Breast epithelium (tissue), 3 donors: ENCODE measurements at regions not wholly inside any gene's neighbourhood (a gene's known extent, or its start where the extent isn't known, plus 50 kb on each side); places are given as distances from the start of the nearest gene placed in this dataset.

Experiments used
- POLR2A ChIP-seq: fragments of 450-650 bp; IDR thresholded peaks from one replicate; pipeline ENCODE4 v1.6.1; 2016; ENCODE audit warnings: antibody characterized with exemption, mild to moderate bottlenecking, moderate library complexity
- POLR2AphosphoS5 ChIP-seq, 3 donors: sonication (generic); formaldehyde crosslinking; IDR thresholded peaks; one replicate each; pipeline ENCODE4 v1.6.1; 2017; ENCODE audit warnings: antibody characterized with exemption in 3 of 3
- TF ChIP-seq, protein P1 (sequence below), 3 donors: fragments of 450-650 bp; IDR thresholded peaks; one replicate each; pipeline ENCODE4 v1.5.1; 2016 to 2017; ENCODE audit warnings: antibody characterized with exemption in 3 of 3, mild to moderate bottlenecking in 3 of 3, moderate library complexity in 3 of 3

DNA sequence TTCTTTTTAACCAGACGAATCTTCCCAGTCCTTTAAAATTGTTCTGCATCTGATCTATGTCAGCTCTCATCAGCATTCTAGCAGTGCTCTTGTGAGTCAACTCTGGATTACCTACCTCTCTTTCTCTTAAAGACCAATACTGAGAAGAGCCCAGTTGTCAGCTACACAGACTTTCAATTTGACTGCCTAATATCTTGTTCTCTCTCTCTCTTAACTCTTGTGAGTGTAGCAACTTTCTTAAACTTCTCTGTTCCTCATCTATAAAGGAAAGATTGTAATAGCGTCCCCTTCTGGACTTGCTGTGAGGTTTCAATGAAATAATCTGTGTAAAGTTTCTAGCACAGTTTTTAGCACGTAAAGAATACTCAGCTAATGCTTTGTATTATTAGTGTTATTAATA is 499.3 kb upstream of the ADAMTS5 start:
- TF ChIP-seq, protein P1, sequence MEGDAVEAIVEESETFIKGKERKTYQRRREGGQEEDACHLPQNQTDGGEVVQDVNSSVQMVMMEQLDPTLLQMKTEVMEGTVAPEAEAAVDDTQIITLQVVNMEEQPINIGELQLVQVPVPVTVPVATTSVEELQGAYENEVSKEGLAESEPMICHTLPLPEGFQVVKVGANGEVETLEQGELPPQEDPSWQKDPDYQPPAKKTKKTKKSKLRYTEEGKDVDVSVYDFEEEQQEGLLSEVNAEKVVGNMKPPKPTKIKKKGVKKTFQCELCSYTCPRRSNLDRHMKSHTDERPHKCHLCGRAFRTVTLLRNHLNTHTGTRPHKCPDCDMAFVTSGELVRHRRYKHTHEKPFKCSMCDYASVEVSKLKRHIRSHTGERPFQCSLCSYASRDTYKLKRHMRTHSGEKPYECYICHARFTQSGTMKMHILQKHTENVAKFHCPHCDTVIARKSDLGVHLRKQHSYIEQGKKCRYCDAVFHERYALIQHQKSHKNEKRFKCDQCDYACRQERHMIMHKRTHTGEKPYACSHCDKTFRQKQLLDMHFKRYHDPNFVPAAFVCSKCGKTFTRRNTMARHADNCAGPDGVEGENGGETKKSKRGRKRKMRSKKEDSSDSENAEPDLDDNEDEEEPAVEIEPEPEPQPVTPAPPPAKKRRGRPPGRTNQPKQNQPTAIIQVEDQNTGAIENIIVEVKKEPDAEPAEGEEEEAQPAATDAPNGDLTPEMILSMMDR (IDR thresholded peaks at IDR 0.05), result no peak
- TF ChIP-seq POLR2A (no peak), POLR2AphosphoS5 (IDR thresholded peaks at IDR 0.05) (no peak)
